HFFc6 (cell line): ENCODE measurements at regions not wholly inside any gene's neighbourhood (a gene's known extent, or its start where the extent isn't known, plus 50 kb on each side); places are given as distances from the start of the nearest gene placed in this dataset.
"Not testable (repeated sequence)": the region's sequence is repeated elsewhere in the genome, so short reads cannot be mapped to it uniquely, and the experiment has no call there.

Experiments used
- DNase-seq: peaks from one replicate; pipeline ENCODE4 v3.0.0-alpha.2; 2018
- H3K27ac Mint-ChIP-seq: 2 replicates; pipeline ENCODE4 v1.8.0; 2020; ENCODE audit warnings: mild to moderate bottlenecking, mixed read lengths
- H3K27me3 Mint-ChIP-seq: 2 replicates; pipeline ENCODE4 v1.8.0; 2021; ENCODE audit warnings: mild to moderate bottlenecking, moderate library complexity, mixed read lengths; ENCODE audit not compliant: insufficient read depth
- H3K36me3 Mint-ChIP-seq: 2 replicates; pipeline ENCODE4 v1.8.0; 2021; ENCODE audit warnings: low read depth, mixed read lengths
- H3K4me1 Mint-ChIP-seq: 2 replicates; pipeline ENCODE4 v1.8.0; 2020; ENCODE audit warnings: low read depth, mixed read lengths
- H3K4me3 Mint-ChIP-seq: 2 replicates; pipeline ENCODE4 v1.8.0; 2020; ENCODE audit warnings: mild to moderate bottlenecking, moderate library complexity, mixed read lengths
- H3K9me3 Mint-ChIP-seq: 2 replicates; pipeline ENCODE4 v1.8.0; 2020; ENCODE audit warnings: mild to moderate bottlenecking, mixed read lengths
- TF ChIP-seq, protein P1 (sequence below): fragments of 200-600 bp; sonication (generic); IDR thresholded peaks from 2 replicates; pipeline ENCODE4 v1.5.0; 2021; ENCODE audit warnings: antibody characterized with exemption, mild to moderate bottlenecking

DNA sequence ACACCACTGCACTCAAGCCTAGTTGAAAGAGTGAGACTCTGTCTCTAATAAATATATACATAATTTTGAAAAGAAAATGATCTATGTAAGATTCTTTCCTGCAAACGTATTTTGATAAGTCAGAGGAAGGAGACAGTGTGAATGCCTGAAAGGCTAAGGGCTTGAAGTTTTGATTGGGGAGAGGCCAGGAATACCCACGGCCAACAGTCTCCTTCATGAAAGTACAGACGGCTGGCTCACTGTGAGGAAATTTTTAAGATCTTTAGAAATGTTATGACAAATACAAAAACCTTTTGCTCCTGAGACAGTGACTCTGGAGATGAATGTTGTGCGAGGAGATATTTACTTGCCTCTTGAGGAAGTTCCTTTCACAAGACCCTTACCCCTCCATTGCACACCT, 111.4 kb upstream of the KLHL13 start:
- H3K9me3 Mint-ChIP-seq, result no peaks in the 10 kb centered on the region
- H3K36me3 Mint-ChIP-seq, result no peaks in the 10 kb centered on the region
- H3K27me3 Mint-ChIP-seq, result no peaks in the 10 kb centered on the region; the same call in 1 of the 2 replicates
- no peak overlapping the region for H3K27ac Mint-ChIP-seq
- no peak overlapping the region for H3K4me3 Mint-ChIP-seq
- peaks cover 7% of the 10 kb centered on the region for H3K4me1 Mint-ChIP-seq
- no peak for DNase-seq
- TF ChIP-seq, protein P1, sequence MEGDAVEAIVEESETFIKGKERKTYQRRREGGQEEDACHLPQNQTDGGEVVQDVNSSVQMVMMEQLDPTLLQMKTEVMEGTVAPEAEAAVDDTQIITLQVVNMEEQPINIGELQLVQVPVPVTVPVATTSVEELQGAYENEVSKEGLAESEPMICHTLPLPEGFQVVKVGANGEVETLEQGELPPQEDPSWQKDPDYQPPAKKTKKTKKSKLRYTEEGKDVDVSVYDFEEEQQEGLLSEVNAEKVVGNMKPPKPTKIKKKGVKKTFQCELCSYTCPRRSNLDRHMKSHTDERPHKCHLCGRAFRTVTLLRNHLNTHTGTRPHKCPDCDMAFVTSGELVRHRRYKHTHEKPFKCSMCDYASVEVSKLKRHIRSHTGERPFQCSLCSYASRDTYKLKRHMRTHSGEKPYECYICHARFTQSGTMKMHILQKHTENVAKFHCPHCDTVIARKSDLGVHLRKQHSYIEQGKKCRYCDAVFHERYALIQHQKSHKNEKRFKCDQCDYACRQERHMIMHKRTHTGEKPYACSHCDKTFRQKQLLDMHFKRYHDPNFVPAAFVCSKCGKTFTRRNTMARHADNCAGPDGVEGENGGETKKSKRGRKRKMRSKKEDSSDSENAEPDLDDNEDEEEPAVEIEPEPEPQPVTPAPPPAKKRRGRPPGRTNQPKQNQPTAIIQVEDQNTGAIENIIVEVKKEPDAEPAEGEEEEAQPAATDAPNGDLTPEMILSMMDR, result no peak

DNA sequence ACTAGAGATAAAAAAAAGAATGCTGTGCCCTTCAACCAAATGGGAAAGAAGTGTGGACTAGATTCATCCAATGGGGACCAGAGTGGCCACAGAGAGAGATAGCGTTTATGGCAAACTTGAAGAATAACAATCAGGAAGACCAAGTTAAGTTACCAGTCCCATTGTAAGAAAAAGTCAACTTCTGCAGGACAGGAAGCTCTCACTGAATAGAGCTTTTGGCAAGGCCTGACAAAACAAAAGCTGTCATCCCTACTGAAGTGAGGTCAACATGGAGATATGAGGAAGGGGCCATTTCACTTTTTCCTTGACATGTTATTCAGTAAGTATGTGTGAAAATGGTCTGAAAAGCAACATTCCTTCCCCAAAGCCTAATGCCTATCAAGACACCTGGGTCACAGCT, 111.8 kb upstream of the KLHL13 start:
- Mint-ChIP-seq H3K36me3 (no peaks in the 10 kb centered on the region), H3K9me3 (no peaks in the 10 kb centered on the region), H3K27me3 (no peaks in the 10 kb centered on the region; the same call in 1 of the 2 replicates), H3K4me1 (peaks cover 7% of the 10 kb centered on the region), H3K27ac (no peak overlapping the region), H3K4me3 (no peak overlapping the region)
- no peak for DNase-seq
- TF ChIP-seq, protein P1, result no peak

DNA sequence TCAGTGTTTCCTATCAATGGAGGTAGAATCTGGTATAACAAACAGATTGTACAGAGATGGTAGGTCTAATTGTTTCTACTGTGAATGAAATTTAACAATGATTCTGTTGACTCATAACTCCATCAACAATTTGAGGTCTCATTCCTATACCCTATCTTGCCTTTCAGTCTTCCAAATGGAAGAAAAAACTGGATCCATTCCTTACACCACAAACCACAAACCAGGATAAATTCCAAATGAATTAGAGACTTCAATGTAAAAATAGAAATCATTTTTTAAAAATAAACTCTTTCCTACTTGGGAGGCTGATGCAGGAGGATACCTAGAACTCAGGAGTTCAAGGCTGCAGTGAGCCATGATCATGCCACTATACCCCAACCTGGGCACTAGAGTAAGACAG, 114.4 kb upstream of the WDR44 start:
- Mint-ChIP-seq H3K9me3 (no peaks in the 10 kb centered on the region), H3K27ac (no peak overlapping the region), H3K4me3 (no peak overlapping the region), H3K36me3 (no peaks in the 10 kb centered on the region), H3K27me3 (no peaks in the 10 kb centered on the region; the same call in 1 of the 2 replicates), H3K4me1 (no peaks in the 10 kb centered on the region)
- no peak for DNase-seq
- TF ChIP-seq, protein P1, result no peak

DNA sequence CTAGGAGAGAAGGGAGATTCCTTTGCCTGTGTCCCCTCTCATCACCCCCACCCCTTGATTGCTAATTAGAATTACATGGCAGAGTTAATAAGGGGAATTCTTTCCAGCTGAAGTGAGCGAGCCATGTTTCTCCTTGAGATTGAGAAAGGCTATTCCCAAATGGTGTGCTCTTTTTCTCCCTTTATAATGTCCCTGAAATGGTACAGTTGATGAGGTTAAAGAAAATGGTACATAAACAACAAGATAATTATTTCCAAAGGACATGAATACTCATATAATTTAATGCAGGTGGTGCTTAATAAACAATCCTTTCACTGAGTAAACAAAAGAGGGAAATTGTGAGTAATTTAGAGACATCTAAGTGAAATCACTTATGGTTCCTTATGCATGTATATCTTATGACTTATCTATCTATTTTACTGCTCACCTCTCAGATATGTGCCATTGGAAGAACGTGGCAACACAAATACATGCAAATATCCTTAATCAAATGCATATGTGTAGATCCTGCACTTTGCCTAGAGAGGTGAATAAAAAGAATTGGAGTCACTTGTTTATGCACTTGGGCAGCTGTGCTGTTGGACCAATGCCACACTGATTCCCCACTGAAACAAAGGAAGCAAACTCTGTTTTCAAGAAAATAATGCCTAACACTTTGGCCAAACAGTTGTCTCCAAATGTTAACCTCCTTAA, 106.6 kb upstream of the WDR44 start:
- Mint-ChIP-seq H3K4me3 (no peak overlapping the region), H3K36me3 (no peaks in the 10 kb centered on the region), H3K4me1 (no peaks in the 10 kb centered on the region), H3K27me3 (no peaks in the 10 kb centered on the region; the same call in 1 of the 2 replicates), H3K9me3 (no peaks in the 10 kb centered on the region), H3K27ac (no peak overlapping the region)
- DNase-seq, result no peak
- TF ChIP-seq, protein P1, result no peak

DNA sequence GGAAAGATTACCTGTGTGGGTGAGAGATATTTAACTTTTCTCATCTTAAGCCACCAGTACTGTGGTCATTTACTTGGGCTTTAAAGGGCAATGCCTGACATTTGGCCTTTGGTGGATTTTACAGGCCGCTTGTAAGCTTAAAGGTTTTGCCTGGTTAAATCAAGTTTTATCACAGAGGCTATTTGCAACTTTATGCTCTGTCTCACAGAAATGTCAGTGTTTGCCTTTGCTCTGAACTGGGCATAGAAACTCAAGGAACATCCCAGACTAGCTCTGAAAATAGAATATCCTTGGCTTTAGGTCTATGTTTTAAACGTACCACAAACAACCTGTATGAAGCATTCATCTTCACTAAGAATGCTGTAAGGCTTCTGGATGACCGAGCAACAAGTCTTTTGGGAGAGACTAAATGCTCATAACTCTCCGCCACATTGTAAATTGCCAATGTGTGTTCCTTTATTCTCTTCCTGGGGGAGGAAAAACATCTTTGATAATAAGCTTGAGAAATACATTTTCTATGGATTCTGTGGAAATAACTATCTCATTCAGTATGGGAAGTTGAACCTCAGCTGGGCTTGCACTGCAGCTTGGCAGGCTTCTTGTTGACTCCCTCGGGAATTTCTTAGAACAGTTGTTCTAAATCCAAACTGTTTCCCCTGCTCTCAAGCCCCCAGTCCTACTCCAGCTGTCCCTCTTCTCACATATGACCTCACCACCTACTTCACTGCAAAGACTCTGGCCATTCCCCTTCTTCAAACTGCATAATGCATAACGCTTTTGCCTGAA, 105.8 kb upstream of the WDR44 start:
- no peak overlapping the region for H3K4me3 Mint-ChIP-seq
- no peak overlapping the region for H3K27ac Mint-ChIP-seq
- no peaks in the 10 kb centered on the region for H3K4me1 Mint-ChIP-seq
- TF ChIP-seq, protein P1, result no peak
- H3K27me3 Mint-ChIP-seq, result no peaks in the 10 kb centered on the region; the same call in 1 of the 2 replicates
- no peak for DNase-seq
- no peaks in the 10 kb centered on the region for H3K36me3 Mint-ChIP-seq
- no peaks in the 10 kb centered on the region for H3K9me3 Mint-ChIP-seq

DNA sequence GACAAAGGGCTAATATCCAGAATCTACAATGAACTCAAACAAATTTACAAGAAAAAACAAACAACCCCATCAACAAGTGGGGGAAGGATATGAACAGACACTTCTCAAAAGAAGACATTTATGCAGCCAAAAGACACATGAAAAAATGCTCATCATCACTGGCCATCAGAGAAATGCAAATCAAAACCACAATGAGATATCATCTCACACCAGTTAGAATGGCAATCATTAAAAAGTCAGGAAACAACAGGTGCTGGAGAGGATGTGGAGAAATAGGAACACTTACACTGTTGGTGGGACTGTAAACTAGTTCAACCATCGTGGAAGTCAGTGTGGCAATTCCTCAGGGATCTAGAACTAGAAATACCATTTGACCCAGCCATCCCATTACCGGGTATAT, 98.9 kb upstream of the WDR44 start:
- H3K27me3 Mint-ChIP-seq, H3K27ac Mint-ChIP-seq, DNase-seq, H3K4me3 Mint-ChIP-seq, H3K36me3 Mint-ChIP-seq, H3K9me3 Mint-ChIP-seq, H3K4me1 Mint-ChIP-seq: not testable (repeated sequence)
